Common myeloid progenitor, CD34-positive (primary cell): ENCODE measurements at regions not wholly inside any gene's neighbourhood (a gene's known extent, or its start where the extent isn't known, plus 50 kb on each side); places are given as distances from the start of the nearest gene placed in this dataset.
"Not testable (repeated sequence)": the region's sequence is repeated elsewhere in the genome, so short reads cannot be mapped to it uniquely, and the experiment has no call there.

Experiments
- CTCF ChIA-PET: fragments of 350-600 bp; sonication (Branson Sonifier 250); formaldehyde crosslinking; loops from one replicate; lab custom pipeline; 2021; ENCODE audit warnings: antibody characterized with exemption; lab: Charles Lee
- POLR2A ChIA-PET: fragments of 350-600 bp; sonication (Branson Sonifier 250); formaldehyde crosslinking; loops from one replicate; lab custom pipeline; 2021; ENCODE audit warnings: antibody characterized with exemption; lab: Charles Lee
- DNase-seq, 3 donors: peaks; one replicate each; pipeline versions ENCODE4 v3.0.0 to v3.0.0-alpha.2; 2013
- H3K27ac ChIP-seq, 2 experiments: 1 replicate in 1 of 2; 2 replicates in 1 of 2; pipeline ENCODE4 v1.7.0; 2013; ENCODE audit warnings: inconsistent platforms in 2 of 2, low read length in 2 of 2, mild to moderate bottlenecking in 2 of 2, low read depth in 1 of 2, moderate library complexity in 1 of 2; ENCODE audit not compliant: severe bottlenecking in 2 of 2, insufficient read depth in 1 of 2, poor library complexity in 1 of 2
- H3K27me3 ChIP-seq, 5 experiments: replicated peaks in 2 of 5; 1 replicate in 3 of 5; 2 replicates in 2 of 5; pipeline versions ENCODE4 v1.6.1 to v1.7.0; 2013; ENCODE audit warnings: low read length in 4 of 5, mild to moderate bottlenecking in 2 of 5, moderate library complexity in 2 of 5, inconsistent platforms in 1 of 5; ENCODE audit not compliant: insufficient read depth in 5 of 5, control insufficient read depth in 4 of 5
- H3K36me3 ChIP-seq, 4 experiments: 1 replicate in 2 of 4; 2 replicates in 2 of 4; pipeline versions ENCODE4 v1.6.1 to v1.7.0; 2013; ENCODE audit warnings: low read length in 3 of 4, control low read depth in 1 of 4, mild to moderate bottlenecking in 1 of 4; ENCODE audit not compliant: control insufficient read depth in 4 of 4, insufficient read depth in 4 of 4
- H3K4me1 ChIP-seq, 4 experiments: 1 replicate in 3 of 4; 2 replicates in 1 of 4; pipeline versions ENCODE4 v1.6.1 to v1.7.1; 2013; ENCODE audit warnings: low read length in 3 of 4, mild to moderate bottlenecking in 3 of 4, control low read depth in 1 of 4, inconsistent platforms in 1 of 4, moderate library complexity in 1 of 4; ENCODE audit not compliant: control insufficient read depth in 4 of 4, insufficient read depth in 4 of 4; ENCODE audit errors: control extremely low read depth in 1 of 4
- H3K4me3 ChIP-seq, 7 experiments: 1 replicate in 4 of 7; 2 replicates in 3 of 7; pipeline versions ENCODE4 v1.5.1 to v1.7.0; 2013; ENCODE audit warnings: mild to moderate bottlenecking in 7 of 7, low read length in 6 of 7, moderate library complexity in 6 of 7, inconsistent platforms in 2 of 7, low read depth in 2 of 7, control low read depth in 1 of 7; ENCODE audit not compliant: insufficient read depth in 4 of 7, control insufficient read depth in 1 of 7; ENCODE audit errors: extremely low read depth in 1 of 7
- H3K9me3 ChIP-seq, 5 experiments: 1 replicate in 4 of 5; 2 replicates in 1 of 5; pipeline versions ENCODE4 v1.6.1 to v1.7.1; 2013; ENCODE audit warnings: low read length in 4 of 5, mild to moderate bottlenecking in 2 of 5, inconsistent platforms in 1 of 5, low read depth in 1 of 5, moderate library complexity in 1 of 5; ENCODE audit not compliant: control insufficient read depth in 4 of 5, insufficient read depth in 2 of 5; ENCODE audit errors: control extremely low read depth in 1 of 5
- WGBS: methylation state at CpG from one replicate; pipeline ENCODE4 v1.1.5; 2013; ENCODE audit not compliant: insufficient coverage; 5-methylcytosine and 5-hydroxymethylcytosine counted together

- H3K4me3 ChIP-seq, H3K9me3 ChIP-seq, DNase-seq, CTCF ChIA-PET, H3K4me1 ChIP-seq, H3K27me3 ChIP-seq, H3K27ac ChIP-seq, H3K36me3 ChIP-seq, POLR2A ChIA-PET: not testable (repeated sequence)
- WGBS: no CpG with 5 or more reads among the region's 4 CpGs
These were observed 54.8 kb upstream of the ZNF717 start for GRCh38 chr3:75840160-75840559.

DNA sequence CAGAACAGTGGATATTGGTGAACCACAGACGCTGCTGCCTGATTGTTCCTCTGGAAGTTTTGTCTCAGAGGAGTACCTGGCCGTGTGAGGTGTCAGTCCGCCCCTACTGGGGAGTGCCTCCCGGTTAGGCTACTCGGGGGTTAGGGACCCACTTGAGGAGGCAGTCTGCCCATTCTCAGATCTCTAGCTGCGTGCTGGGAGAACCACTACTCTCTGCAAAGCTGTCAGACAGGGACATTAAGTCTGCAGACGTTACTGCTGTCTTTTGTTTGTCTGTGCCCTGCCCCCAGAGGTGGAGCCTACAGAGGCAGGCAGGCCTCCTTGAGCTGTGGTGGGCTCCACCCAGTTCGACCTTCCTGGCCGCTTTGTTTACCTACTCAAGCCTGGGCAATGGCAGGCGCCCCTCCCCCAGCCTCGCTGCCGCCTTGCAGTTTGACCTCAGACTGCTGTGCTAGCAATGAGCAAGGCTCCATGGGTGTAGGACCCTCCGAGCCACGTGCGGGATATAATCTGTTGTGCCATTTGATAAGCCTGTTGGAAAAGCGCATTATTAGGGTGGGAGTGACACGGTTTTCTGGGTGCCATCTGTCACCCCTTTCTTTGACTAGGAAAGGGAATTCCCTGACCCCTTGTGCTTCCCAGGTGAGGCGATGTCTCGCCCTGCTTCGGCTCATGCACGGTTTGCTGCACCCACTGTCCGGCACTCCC lies 65.1 kb upstream of the ZNF717 start:
- H3K9me3 ChIP-seq, H3K27ac ChIP-seq, H3K27me3 ChIP-seq, H3K4me3 ChIP-seq, POLR2A ChIA-PET, H3K4me1 ChIP-seq, H3K36me3 ChIP-seq, DNase-seq, CTCF ChIA-PET: not testable (repeated sequence)
- 69% methylated on average over 18 of the region's 22 CpGs for WGBS

DNA sequence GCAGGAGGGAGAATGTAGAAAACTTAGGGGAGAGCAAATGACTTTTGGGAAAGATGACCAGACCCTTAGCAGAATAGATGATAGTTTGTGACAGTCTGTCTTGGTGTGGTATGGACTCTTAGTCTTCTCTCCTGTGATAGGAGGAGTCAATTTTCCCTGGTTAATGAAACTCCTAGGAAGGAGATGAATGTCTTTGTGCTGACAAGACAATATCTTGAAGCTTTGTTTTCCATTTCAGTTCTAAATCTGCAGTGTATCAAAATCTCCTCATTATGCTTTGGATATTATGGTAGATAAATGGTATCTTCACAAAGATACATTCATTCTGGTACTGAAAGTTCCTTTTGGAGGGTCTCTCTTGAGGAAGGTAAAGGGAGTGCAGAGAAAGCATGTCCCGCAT lies 77.8 kb upstream of the ZNF717 start:
- no peaks in the 10 kb centered on the region for H3K9me3 ChIP-seq

GRCh38 chr3:75863878-75864277 lies 78.5 kb upstream of the ZNF717 start:
- Histone ChIP-seq H3K27me3 (no peaks in the 10 kb centered on the region), H3K9me3 (no peaks in the 10 kb centered on the region), H3K27ac (no peak overlapping the region), H3K4me3 (no peak overlapping the region), H3K36me3 (no peaks in the 10 kb centered on the region), H3K4me1 (no peaks in the 10 kb centered on the region)
- ChIA-PET CTCF (no interaction called here), POLR2A (interaction anchor here (0.6 kb wide), 1 partner anchor 1524 kb away, joined by 8 read pairs; no protein-coding TSS in a partner anchor)
- no peak for DNase-seq
- no CpG with 5 or more reads among the region's 2 CpGs for WGBS

More for the DNA sequence above, 77.8 kb upstream of the ZNF717 start:
- CTCF ChIA-PET: no interaction called here
- 100% methylated on average over 1 of the region's 1 CpG for WGBS
- Histone ChIP-seq H3K27me3 (no peaks in the 10 kb centered on the region), H3K36me3 (no peaks in the 10 kb centered on the region), H3K4me1 (no peaks in the 10 kb centered on the region), H3K4me3 (no peak overlapping the region), H3K27ac (no peak overlapping the region)
- no peak for DNase-seq
- POLR2A ChIA-PET: no interaction called here

DNA sequence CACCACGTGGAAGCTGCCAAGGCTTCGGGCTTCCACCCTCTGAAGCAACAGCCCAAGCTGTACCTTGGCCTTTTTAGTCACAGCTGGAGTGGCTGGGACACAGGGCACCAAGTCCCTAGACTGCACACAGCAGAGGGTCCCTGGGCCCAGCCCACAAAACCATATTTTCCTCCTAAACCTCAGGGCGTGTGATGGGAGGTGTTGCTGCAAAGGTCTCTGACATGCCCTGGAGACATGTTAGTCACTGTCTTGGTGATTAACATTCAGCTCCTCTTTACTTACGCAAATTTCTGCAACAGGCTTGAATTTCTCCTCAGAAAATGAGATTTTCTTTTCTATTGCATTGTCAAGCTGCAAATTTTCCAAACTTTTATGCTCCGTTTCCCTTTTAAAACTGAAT lies 98.4 kb upstream of the ZNF717 start:
- H3K27ac ChIP-seq, DNase-seq, H3K4me3 ChIP-seq, H3K9me3 ChIP-seq, H3K36me3 ChIP-seq, H3K27me3 ChIP-seq, CTCF ChIA-PET, POLR2A ChIA-PET, H3K4me1 ChIP-seq: not testable (repeated sequence)
- 85% methylated on average over 5 of the region's 5 CpGs for WGBS

GRCh38 chr3:75886971-75887526 lies 101.7 kb upstream of the ZNF717 start:
- ChIA-PET POLR2A (no interaction called here), CTCF (no interaction called here)
- Histone ChIP-seq H3K36me3 (no peaks in the 10 kb centered on the region), H3K4me3 (no peak overlapping the region), H3K4me1 (no peaks in the 10 kb centered on the region), H3K27me3 (no peaks in the 10 kb centered on the region), H3K27ac (no peak overlapping the region), H3K9me3 (no peaks in the 10 kb centered on the region)
- DNase-seq: no peak
- WGBS: 73% methylated on average over 2 of the region's 2 CpGs

DNA sequence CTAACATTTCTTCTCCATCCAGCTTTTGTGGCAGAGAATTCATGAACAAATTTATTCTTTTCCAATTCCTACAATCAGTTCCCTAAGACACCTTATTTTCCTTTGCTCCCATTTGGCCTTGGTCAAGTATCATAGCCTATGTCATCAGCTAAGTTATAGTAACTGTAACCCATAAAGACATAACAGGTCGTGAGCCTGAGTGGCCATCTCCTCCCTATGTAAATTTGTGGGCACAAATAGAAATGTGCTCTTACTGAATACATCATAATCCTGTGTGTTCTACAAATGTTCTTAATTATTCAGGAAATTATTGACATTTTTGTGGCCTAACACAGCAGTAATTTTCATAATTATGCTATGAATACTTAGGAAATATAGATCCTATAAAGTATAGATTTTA lies 108.9 kb upstream of the ZNF717 start:
- H3K27me3 ChIP-seq: no peaks in the 10 kb centered on the region
- POLR2A ChIA-PET: no interaction called here
- no peaks in the 10 kb centered on the region for H3K4me1 ChIP-seq
- H3K36me3 ChIP-seq: no peaks in the 10 kb centered on the region
- H3K27ac ChIP-seq: no peak overlapping the region
- no peak for DNase-seq
- CTCF ChIA-PET: no interaction called here
- WGBS: no CpG with 5 or more reads among the region's 1 CpG
- H3K4me3 ChIP-seq: no peak overlapping the region
- H3K9me3 ChIP-seq: no peaks in the 10 kb centered on the region
